ENCODE measurements at regions not wholly inside any gene's neighbourhood (a gene's known extent, or its start where the extent isn't known, plus 50 kb on each side); places are given as distances from the start of the nearest gene placed in this dataset.

- Histone ChIP-seq H3K27me3 (ENCODE audit: insufficient read depth, low read length, poor library complexity, severe bottlenecking) (no peaks in the 10 kb centered on the region), H3K79me2 (ENCODE audit: insufficient read depth, low read length) (no peaks in the 10 kb centered on the region)
- TF ChIP-seq EZH2phosphoT487 (IDR thresholded peaks at IDR 0.05; ENCODE audit: borderline replicate concordance) (no peak), CTCF (conservative IDR thresholded peaks at IDR 0.05; ENCODE audit: low read length) (no peak)
These were observed 82.7 kb downstream of the TBXT start for GRCh38 chr6:166084951-166085350.

GRCh38 chr6:166079841-166080240 lies 87.8 kb downstream of the TBXT start:
- H3K4me3 ChIP-seq (ENCODE audit: low read length, poor library complexity, severe bottlenecking): no peak overlapping the region
- no peaks in the 10 kb centered on the region for H3K36me3 ChIP-seq (ENCODE audit: insufficient read depth, low read length)
- no peak overlapping the region for H2AFZ ChIP-seq (ENCODE audit: low read length)
- no peaks in the 10 kb centered on the region for H3K27me3 ChIP-seq (ENCODE audit: insufficient read depth, low read length, poor library complexity, severe bottlenecking)
- H3K9me2 ChIP-seq (replicated peaks; ENCODE audit: low read depth, low read length): no peaks in the 10 kb centered on the region
- no peaks in the 10 kb centered on the region for H3K79me2 ChIP-seq (ENCODE audit: insufficient read depth, low read length)
- TF ChIP-seq CTCF (conservative IDR thresholded peaks at IDR 0.05; ENCODE audit: low read length) (no peak), EZH2phosphoT487 (IDR thresholded peaks at IDR 0.05; ENCODE audit: borderline replicate concordance) (no peak)
- no peaks in the 10 kb centered on the region for H3K4me1 ChIP-seq (ENCODE audit: insufficient read depth, low read length, poor library complexity, severe bottlenecking)
- H3K9me3 ChIP-seq (ENCODE audit: insufficient read depth, low read depth, low read length): no peaks in the 10 kb centered on the region
- H3F3A ChIP-seq (ENCODE audit: low read depth): no peaks in the 10 kb centered on the region
- H4K20me1 ChIP-seq (ENCODE audit: insufficient read depth, low read length, poor library complexity, severe bottlenecking): no peaks in the 10 kb centered on the region
- H3K4me2 ChIP-seq (ENCODE audit: low read depth, low read length, poor library complexity, severe bottlenecking): no peak overlapping the region
- no peak overlapping the region for H3K9ac ChIP-seq (ENCODE audit: low read depth, low read length, poor library complexity, severe bottlenecking)

More at GRCh38 chr6:166084951-166085350, 82.7 kb downstream of the TBXT start:
- no peaks in the 10 kb centered on the region for H3K36me3 ChIP-seq (ENCODE audit: insufficient read depth, low read length)
- H3K4me1 ChIP-seq (ENCODE audit: insufficient read depth, low read length, poor library complexity, severe bottlenecking): no peaks in the 10 kb centered on the region
- no peak overlapping the region for H2AFZ ChIP-seq (ENCODE audit: low read length)
- no peaks in the 10 kb centered on the region for H3F3A ChIP-seq (ENCODE audit: low read depth)
- H4K20me1 ChIP-seq (ENCODE audit: insufficient read depth, low read length, poor library complexity, severe bottlenecking): no peaks in the 10 kb centered on the region
- no peak overlapping the region for H3K4me2 ChIP-seq (ENCODE audit: low read depth, low read length, poor library complexity, severe bottlenecking)
- H3K9me2 ChIP-seq (replicated peaks; ENCODE audit: low read depth, low read length): no peaks in the 10 kb centered on the region
- no peak overlapping the region for H3K4me3 ChIP-seq (ENCODE audit: low read length, poor library complexity, severe bottlenecking)
- no peaks in the 10 kb centered on the region for H3K9me3 ChIP-seq (ENCODE audit: insufficient read depth, low read depth, low read length)
- H3K9ac ChIP-seq (ENCODE audit: low read depth, low read length, poor library complexity, severe bottlenecking): no peak overlapping the region

GRCh38 chr6:166078294-166078693 lies 89.4 kb downstream of the TBXT start:
- no peaks in the 10 kb centered on the region for H4K20me1 ChIP-seq (ENCODE audit: insufficient read depth, low read length, poor library complexity, severe bottlenecking)
- H3K4me3 ChIP-seq (ENCODE audit: low read length, poor library complexity, severe bottlenecking): no peak overlapping the region
- TF ChIP-seq CTCF (conservative IDR thresholded peaks at IDR 0.05; ENCODE audit: low read length) (no peak), EZH2phosphoT487 (IDR thresholded peaks at IDR 0.05; ENCODE audit: borderline replicate concordance) (no peak)
- no peak overlapping the region for H3K9ac ChIP-seq (ENCODE audit: low read depth, low read length, poor library complexity, severe bottlenecking)
- H3K4me2 ChIP-seq (ENCODE audit: low read depth, low read length, poor library complexity, severe bottlenecking): no peak overlapping the region
- no peaks in the 10 kb centered on the region for H3K4me1 ChIP-seq (ENCODE audit: insufficient read depth, low read length, poor library complexity, severe bottlenecking)
- H3K27me3 ChIP-seq (ENCODE audit: insufficient read depth, low read length, poor library complexity, severe bottlenecking): no peaks in the 10 kb centered on the region
- no peaks in the 10 kb centered on the region for H3K9me2 ChIP-seq (replicated peaks; ENCODE audit: low read depth, low read length)
- H3K79me2 ChIP-seq (ENCODE audit: insufficient read depth, low read length): no peaks in the 10 kb centered on the region
- H2AFZ ChIP-seq (ENCODE audit: low read length): no peak overlapping the region
- H3K36me3 ChIP-seq (ENCODE audit: insufficient read depth, low read length): no peaks in the 10 kb centered on the region
- H3K9me3 ChIP-seq (ENCODE audit: insufficient read depth, low read depth, low read length): no peaks in the 10 kb centered on the region
- no peaks in the 10 kb centered on the region for H3F3A ChIP-seq (ENCODE audit: low read depth)
